Progenitor cell of endocrine pancreas (in vitro differentiated cells): ENCODE measurements at regions not wholly inside any gene's neighbourhood (a gene's known extent, or its start where the extent isn't known, plus 50 kb on each side); places are given as distances from the start of the nearest gene placed in this dataset.

Source experiments
- DNase-seq: peaks from one replicate; pipeline ENCODE4 v3.0.0; 2021; ENCODE audit warnings: low spot score; ENCODE audit not compliant: unreplicated experiment
- H3K27ac Mint-ChIP-seq: 2 replicates; pipeline ENCODE4 v1.8.0; 2021; ENCODE audit warnings: mild to moderate bottlenecking, moderate library complexity, mixed read lengths
- H3K27me3 Mint-ChIP-seq: 2 replicates; pipeline ENCODE4 v1.8.0; 2021; ENCODE audit warnings: mixed read lengths
- H3K36me3 Mint-ChIP-seq: 2 replicates; pipeline ENCODE4 v1.8.0; 2022; ENCODE audit warnings: mixed read lengths; ENCODE audit not compliant: insufficient read depth
- H3K4me1 Mint-ChIP-seq: 2 replicates; pipeline ENCODE4 v1.8.0; 2021; ENCODE audit warnings: low read depth, mixed read lengths
- H3K4me3 Mint-ChIP-seq: 2 replicates; pipeline ENCODE4 v1.8.0; 2021; ENCODE audit warnings: low read depth, mild to moderate bottlenecking, moderate library complexity, mixed read lengths
- H3K9me3 Mint-ChIP-seq: 2 replicates; pipeline ENCODE4 v1.8.0; 2021; ENCODE audit warnings: low read depth, mixed read lengths
- CTCF ChIP-seq: fragments of 200-600 bp; sonication (generic); IDR thresholded peaks from one replicate; pipeline ENCODE4 v1.5.0; 2021; ENCODE audit warnings: antibody characterized with exemption, mild to moderate bottlenecking; ENCODE audit not compliant: unreplicated experiment

- Mint-ChIP-seq H3K9me3 (no peaks in the 10 kb centered on the region), H3K27ac (no peak overlapping the region), H3K4me1 (peaks cover 11% of the 10 kb centered on the region), H3K36me3 (no peaks in the 10 kb centered on the region), H3K4me3 (no peak overlapping the region), H3K27me3 (peaks cover 3% of the 10 kb centered on the region)
- no peak for TF ChIP-seq CTCF
- no peak for DNase-seq
Measured at GRCh38 chr10:78690354-78691111, 378.2 kb upstream of the ZMIZ1 start.

GRCh38 chr10:78691301-78692030, 377.3 kb upstream of the ZMIZ1 start:
- Mint-ChIP-seq H3K36me3 (no peaks in the 10 kb centered on the region), H3K4me3 (no peak overlapping the region), H3K4me1 (peaks cover 6% of the 10 kb centered on the region), H3K27me3 (peaks cover 3% of the 10 kb centered on the region), H3K9me3 (no peaks in the 10 kb centered on the region), H3K27ac (no peak overlapping the region)
- no peak for DNase-seq
- no peak for TF ChIP-seq CTCF

DNA sequence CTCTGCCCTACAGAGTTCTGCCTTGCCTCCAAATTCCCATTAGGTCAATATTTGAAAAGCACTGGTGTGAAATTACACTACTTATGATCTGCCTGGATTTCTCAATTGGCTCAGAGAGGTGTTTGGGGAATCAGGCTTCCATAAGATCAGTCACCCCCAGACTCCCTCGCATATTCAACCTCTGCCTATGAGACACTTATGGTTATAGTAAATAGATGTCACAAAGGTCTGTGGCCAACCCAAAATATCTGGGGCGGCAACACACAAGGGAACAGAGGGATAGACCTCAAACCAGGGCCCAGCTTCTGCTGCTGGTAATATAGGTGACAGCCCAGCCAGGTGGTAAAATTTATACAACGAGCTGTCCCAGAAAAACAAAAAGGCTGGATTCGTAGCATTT, 376.7 kb upstream of the ZMIZ1 start:
- no peaks in the 10 kb centered on the region for H3K9me3 Mint-ChIP-seq
- TF ChIP-seq CTCF = no peak

GRCh38 chr10:78695846-78696245, 372.9 kb upstream of the ZMIZ1 start:
- Mint-ChIP-seq H3K9me3 (no peaks in the 10 kb centered on the region), H3K36me3 (no peaks in the 10 kb centered on the region), H3K4me1 (peaks cover 8% of the 10 kb centered on the region), H3K27ac (peak overlapping the region; percentile 11), H3K27me3 (peaks cover 4% of the 10 kb centered on the region), H3K4me3 (no peak overlapping the region)
- no peak for DNase-seq
- TF ChIP-seq CTCF = no peak

More for the DNA sequence above, 376.7 kb upstream of the ZMIZ1 start:
- no peak for DNase-seq
- H3K4me3 Mint-ChIP-seq = no peak overlapping the region
- H3K36me3 Mint-ChIP-seq = no peaks in the 10 kb centered on the region
- peaks cover 3% of the 10 kb centered on the region for H3K27me3 Mint-ChIP-seq
- H3K4me1 Mint-ChIP-seq = peaks cover 8% of the 10 kb centered on the region
- H3K27ac Mint-ChIP-seq = no peak overlapping the region

GRCh38 chr10:78696791-78697395, 371.9 kb upstream of the ZMIZ1 start:
- Mint-ChIP-seq H3K9me3 (no peaks in the 10 kb centered on the region), H3K27me3 (peaks cover 11% of the 10 kb centered on the region), H3K4me1 (peaks cover 8% of the 10 kb centered on the region), H3K36me3 (no peaks in the 10 kb centered on the region), H3K4me3 (no peak overlapping the region), H3K27ac (no peak overlapping the region)
- no peak for TF ChIP-seq CTCF
- DNase-seq = no peak
